Thymus (tissue), 11 donors: ENCODE measurements at regions not wholly inside any gene's neighbourhood (a gene's known extent, or its start where the extent isn't known, plus 50 kb on each side); places are given as distances from the start of the nearest gene placed in this dataset.

Source experiments
- DNase-seq, 9 donors: peaks; one replicate each; pipeline ENCODE4 v3.0.0-alpha.2; 2013; ENCODE audit warnings: low spot score in 9 of 9, low read depth in 6 of 9, missing footprints in 1 of 9
- H3K27ac ChIP-seq, 2 donors: one replicate each; pipeline ENCODE4 v1.5.1; 2013; ENCODE audit warnings: control low read depth in 1 of 2, low read depth in 1 of 2, low read length in 1 of 2, mild to moderate bottlenecking in 1 of 2, moderate library complexity in 1 of 2
- H3K27me3 ChIP-seq, 2 donors: one replicate each; pipeline ENCODE4 v1.5.1; 2013; ENCODE audit warnings: low read length in 1 of 2; ENCODE audit not compliant: control insufficient read depth in 2 of 2, insufficient read depth in 1 of 2
- H3K36me3 ChIP-seq, 2 donors: one replicate each; pipeline ENCODE4 v1.5.1; 2013; ENCODE audit warnings: low read length in 1 of 2, mild to moderate bottlenecking in 1 of 2, moderate library complexity in 1 of 2; ENCODE audit not compliant: control insufficient read depth in 2 of 2, insufficient read depth in 2 of 2
- H3K4me1 ChIP-seq, 2 donors: one replicate each; pipeline ENCODE4 v1.5.1; 2013; ENCODE audit warnings: low read length in 2 of 2; ENCODE audit not compliant: control insufficient read depth in 2 of 2, insufficient read depth in 2 of 2
- H3K4me3 ChIP-seq, 2 donors: one replicate each; pipeline ENCODE4 v1.5.1; 2013; ENCODE audit warnings: low read length in 2 of 2, control low read depth in 1 of 2, mild to moderate bottlenecking in 1 of 2
- H3K9me3 ChIP-seq, 2 donors: one replicate each; pipeline ENCODE4 v1.5.1; 2013; ENCODE audit warnings: low read length in 1 of 2, mild to moderate bottlenecking in 1 of 2; ENCODE audit not compliant: control insufficient read depth in 2 of 2, insufficient read depth in 1 of 2
- WGBS: extraction: QIAGEN DNeasy Blood & Tissue Kit; methylation state at CpG from one replicate; pipeline ENCODE4 v1.1.7; 2013; 5-methylcytosine and 5-hydroxymethylcytosine counted together
- donor health status: healthy.

- Histone ChIP-seq H3K36me3 (no peaks in the 10 kb centered on the region), H3K9me3 (no peaks in the 10 kb centered on the region), H3K4me3 (no peak overlapping the region), H3K27ac (no peak overlapping the region), H3K4me1 (no peaks in the 10 kb centered on the region), H3K27me3 (no peaks in the 10 kb centered on the region)
- no peak for DNase-seq
- 74% methylated on average over 8 of the region's 8 CpGs for WGBS
Measured at GRCh38 chr4:15354371-15355297, 73.2 kb upstream of the C1QTNF7 start.

DNA sequence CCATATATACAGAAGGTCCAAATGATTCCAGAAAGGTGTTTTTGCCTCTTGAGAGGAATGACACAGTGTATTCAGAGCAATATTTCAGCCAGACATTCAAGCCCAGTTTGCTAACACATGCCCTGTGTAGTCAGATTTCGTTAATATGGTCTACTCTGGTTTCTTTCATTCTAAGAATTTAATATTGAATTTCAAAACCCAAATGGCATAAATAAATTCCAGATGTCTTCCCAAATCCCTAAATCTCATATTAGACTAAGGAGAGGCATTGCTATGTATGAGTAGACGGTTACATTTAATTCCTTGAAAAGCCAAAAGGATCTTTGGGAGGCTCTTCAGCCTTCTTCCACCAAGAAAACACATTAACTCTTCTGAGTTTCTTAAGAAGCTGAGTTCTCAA is 66.3 kb upstream of the C1QTNF7 start:
- Histone ChIP-seq H3K36me3 (no peaks in the 10 kb centered on the region), H3K27ac (no peak overlapping the region), H3K27me3 (no peaks in the 10 kb centered on the region), H3K4me1 (no peaks in the 10 kb centered on the region), H3K4me3 (no peak overlapping the region), H3K9me3 (no peaks in the 10 kb centered on the region)
- 96% methylated on average over 2 of the region's 2 CpGs for WGBS
- no peak for DNase-seq

GRCh38 chr4:15362541-15362940 is 65.3 kb upstream of the C1QTNF7 start:
- Histone ChIP-seq H3K4me3 (no peak overlapping the region), H3K9me3 (no peaks in the 10 kb centered on the region), H3K36me3 (no peaks in the 10 kb centered on the region), H3K27me3 (no peaks in the 10 kb centered on the region), H3K4me1 (no peaks in the 10 kb centered on the region), H3K27ac (no peak overlapping the region)
- 92% methylated on average over 2 of the region's 2 CpGs for WGBS
- no peak for DNase-seq

DNA sequence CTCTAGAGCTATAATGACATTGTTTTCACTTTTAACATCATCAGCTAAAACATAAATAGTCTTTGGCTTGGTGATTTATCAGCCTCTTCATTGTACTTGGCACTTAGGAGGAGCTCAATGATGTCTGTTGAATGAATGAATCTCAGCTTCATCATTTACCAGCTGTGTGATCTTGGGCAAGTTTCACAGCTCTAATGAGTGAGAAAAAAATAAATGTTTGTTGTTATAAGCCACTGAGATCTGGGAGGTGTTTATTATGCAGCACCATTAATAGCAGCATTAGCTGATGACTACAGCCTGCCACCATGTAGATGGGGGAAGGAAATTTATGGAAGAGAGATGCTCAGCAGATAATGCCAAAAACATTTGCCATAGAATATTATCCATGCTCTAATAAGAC is 63.6 kb upstream of the C1QTNF7 start:
- Histone ChIP-seq H3K27me3 (no peaks in the 10 kb centered on the region), H3K9me3 (no peaks in the 10 kb centered on the region), H3K4me1 (no peaks in the 10 kb centered on the region), H3K27ac (no peak overlapping the region), H3K4me3 (no peak overlapping the region), H3K36me3 (no peaks in the 10 kb centered on the region)
- DNase-seq, result no peak

DNA sequence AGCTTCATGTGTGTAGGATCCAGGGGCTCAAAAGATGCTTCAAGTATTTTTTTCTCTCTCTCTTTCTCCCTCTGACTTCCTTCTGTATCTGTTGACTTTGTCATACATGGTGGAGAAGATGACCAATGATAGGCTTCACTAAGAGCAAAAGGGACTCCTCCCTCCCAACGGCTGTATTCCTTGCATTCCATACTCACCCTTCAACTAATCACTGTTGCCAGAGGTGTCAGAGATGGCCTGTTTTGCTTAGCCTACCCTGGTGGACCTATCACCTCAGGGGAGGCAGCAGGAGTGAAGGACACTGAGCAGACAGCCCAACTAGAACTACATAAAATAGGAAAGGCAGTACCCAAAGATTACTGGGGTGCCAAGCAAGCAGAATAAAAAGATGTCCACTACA is 62.2 kb upstream of the C1QTNF7 start:
- WGBS, result 84% methylated on average over 1 of the region's 1 CpG
- H3K27me3 ChIP-seq, result no peaks in the 10 kb centered on the region
- DNase-seq, result no peak
- no peak overlapping the region for H3K27ac ChIP-seq
- no peaks in the 10 kb centered on the region for H3K36me3 ChIP-seq
- H3K4me1 ChIP-seq, result no peaks in the 10 kb centered on the region
- no peaks in the 10 kb centered on the region for H3K9me3 ChIP-seq
- H3K4me3 ChIP-seq, result no peak overlapping the region

DNA sequence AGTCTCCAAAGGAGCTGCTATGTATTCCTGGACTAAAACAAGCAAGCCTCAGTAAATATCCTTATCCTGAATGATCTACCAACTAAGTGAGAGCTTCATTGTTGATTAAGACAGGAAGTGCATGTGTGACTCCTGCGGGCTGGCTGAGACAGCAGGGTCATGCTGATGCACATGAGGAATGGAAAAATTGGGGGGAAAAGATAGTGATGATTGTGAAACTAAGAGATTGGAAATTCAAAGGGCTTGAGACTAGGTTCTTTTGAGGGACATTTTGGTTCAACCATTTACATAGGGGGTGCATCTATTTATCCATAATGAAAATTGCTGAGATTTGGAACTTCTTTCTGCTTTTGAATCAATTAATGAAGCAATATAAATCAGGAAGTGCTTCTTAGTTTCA is 61.1 kb upstream of the C1QTNF7 start:
- Histone ChIP-seq H3K36me3 (no peaks in the 10 kb centered on the region), H3K9me3 (no peaks in the 10 kb centered on the region), H3K4me1 (no peaks in the 10 kb centered on the region), H3K4me3 (no peak overlapping the region), H3K27me3 (no peaks in the 10 kb centered on the region), H3K27ac (no peak overlapping the region)
- 74% methylated on average over 1 of the region's 1 CpG for WGBS
- DNase-seq, result no peak

GRCh38 chr4:15368856-15369255 is 59.0 kb upstream of the C1QTNF7 start:
- H3K36me3 ChIP-seq, result no peaks in the 10 kb centered on the region
- WGBS, result 46% methylated on average over 3 of the region's 3 CpGs
- H3K4me1 ChIP-seq, result no peaks in the 10 kb centered on the region
- no peak overlapping the region for H3K4me3 ChIP-seq
- no peak overlapping the region for H3K27ac ChIP-seq
- no peaks in the 10 kb centered on the region for H3K27me3 ChIP-seq
- no peak for DNase-seq
- no peaks in the 10 kb centered on the region for H3K9me3 ChIP-seq

DNA sequence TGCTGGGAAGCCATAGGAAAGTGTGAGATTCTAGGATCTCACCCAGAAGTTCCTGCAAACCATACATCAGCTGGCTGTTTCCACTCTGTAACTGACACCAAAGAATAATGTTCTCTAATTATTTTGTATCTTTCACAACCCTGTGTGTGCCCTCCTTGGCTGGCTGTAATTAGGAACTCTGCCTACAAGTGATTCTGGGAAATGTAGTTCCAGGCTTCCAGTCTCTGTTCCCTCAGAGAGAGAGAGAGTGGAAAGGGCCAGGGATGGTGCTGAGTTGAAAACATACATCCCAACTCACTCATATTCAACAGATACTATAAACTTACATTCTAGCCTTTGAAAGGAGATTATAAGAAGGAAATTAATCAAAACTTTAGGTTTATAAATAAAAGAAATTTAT is 57.5 kb upstream of the C1QTNF7 start:
- no peaks in the 10 kb centered on the region for H3K27me3 ChIP-seq
- no peak overlapping the region for H3K4me3 ChIP-seq
- H3K36me3 ChIP-seq, result no peaks in the 10 kb centered on the region
- H3K9me3 ChIP-seq, result no peaks in the 10 kb centered on the region
- DNase-seq, result no peak
- H3K4me1 ChIP-seq, result peaks cover 0 to under 1% of the 10 kb centered on the region in 2 donors
- no peak overlapping the region for H3K27ac ChIP-seq

GRCh38 chr4:15373363-15373762 is 54.5 kb upstream of the C1QTNF7 start:
- peaks cover 0 to 7% of the 10 kb centered on the region in 2 donors for H3K4me1 ChIP-seq
- H3K27ac ChIP-seq, result no peak overlapping the region
- H3K27me3 ChIP-seq, result no peaks in the 10 kb centered on the region
- no peak for DNase-seq
- 81% methylated on average over 3 of the region's 3 CpGs for WGBS
- H3K9me3 ChIP-seq, result no peaks in the 10 kb centered on the region
- H3K36me3 ChIP-seq, result no peaks in the 10 kb centered on the region
- H3K4me3 ChIP-seq, result no peak overlapping the region
